ENCODE measurements at regions not wholly inside any gene's neighbourhood (a gene's known extent, or its start where the extent isn't known, plus 50 kb on each side); places are given as distances from the start of the nearest gene placed in this dataset.

DNA sequence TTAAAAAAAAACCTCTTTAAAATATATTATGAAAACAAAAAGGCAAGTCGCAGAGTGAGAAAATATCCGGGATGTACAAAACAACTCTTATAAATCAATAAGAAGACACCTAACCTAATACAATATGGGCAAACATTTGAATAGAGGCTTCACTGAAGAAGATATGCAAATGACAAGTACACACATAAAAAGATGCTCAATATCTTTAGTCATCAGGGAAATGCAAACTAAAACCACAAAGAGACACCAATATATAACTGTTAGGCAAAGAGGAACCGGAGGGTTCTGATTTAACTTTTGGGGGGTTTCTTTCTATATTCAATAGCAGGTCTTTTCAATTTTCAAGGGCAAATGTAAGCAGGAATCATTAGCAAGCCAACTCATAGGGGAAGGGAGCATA lies 480.7 kb upstream of the SPTLC3 start:
- no CpG with 5 or more reads among the region's 3 CpGs for WGBS (ENCODE audit: extremely low coverage, insufficient read length, low lambda C conversion rate)
- Histone ChIP-seq H3K27ac (ENCODE audit: insufficient read length, low read depth, low read length) (no peak overlapping the region), H3K23me2 (ENCODE audit: insufficient read length, low read depth, low read length, poor library complexity, severe bottlenecking) (no peaks in the 10 kb centered on the region), H2BK12ac (ENCODE audit: insufficient read length, low read depth, low read length) (no peak overlapping the region), H3K27me3 (ENCODE audit: insufficient read depth, low read length) (no peaks in the 10 kb centered on the region), H3K4ac (ENCODE audit: low read depth, low read length) (no peak overlapping the region), H4K8ac (replicated peaks; ENCODE audit: insufficient read length, low read depth, low read length) (no peak overlapping the region), H4K5ac (ENCODE audit: insufficient read length, low read depth, low read length) (no peak overlapping the region), H3K23ac (ENCODE audit: insufficient read length, low read depth, low read length) (no peak overlapping the region), H3T11ph (ENCODE audit: low read length) (no peak overlapping the region), H2BK20ac (ENCODE audit: low read depth, low read length, poor library complexity, severe bottlenecking) (no peak overlapping the region), H4K91ac (ENCODE audit: insufficient read length, low read depth, low read length) (no peak overlapping the region), H3K9ac (ENCODE audit: extremely low read depth, insufficient read length, low read length) (no peak overlapping the region), H2BK15ac (ENCODE audit: low read depth, low read length) (no peak overlapping the region), H3K9me3 (ENCODE audit: control insufficient read depth, low read depth, low read length) (no peaks in the 10 kb centered on the region), H2BK5ac (ENCODE audit: insufficient read length, low read length) (no peak overlapping the region), H2BK120ac (ENCODE audit: low read depth, low read length, poor library complexity, severe bottlenecking) (no peak overlapping the region), H2AK5ac (ENCODE audit: insufficient read length, low read length) (no peak overlapping the region), H3K79me2 (ENCODE audit: insufficient read depth, low read length) (no peaks in the 10 kb centered on the region), H3K56ac (ENCODE audit: insufficient read length, low read depth, low read length) (no peak overlapping the region), H3K18ac (ENCODE audit: insufficient read length, low read depth, low read length) (no peak overlapping the region), H3K79me1 (ENCODE audit: insufficient read depth, low read depth, low read length, poor library complexity, severe bottlenecking) (no peaks in the 10 kb centered on the region), H3K4me1 (ENCODE audit: insufficient read depth, low read length) (no peaks in the 10 kb centered on the region), H2AFZ (ENCODE audit: low read length) (no peak overlapping the region), H3K14ac (ENCODE audit: insufficient read depth, low read length) (no peak overlapping the region), H4K20me1 (ENCODE audit: control insufficient read depth, insufficient read depth, insufficient read length) (no peaks in the 10 kb centered on the region), H3K4me2 (ENCODE audit: insufficient read depth, insufficient read length, low read length) (no peak overlapping the region)
- DNase-seq = no peak
- Mint-ChIP-seq H3K36me3 (ENCODE audit: insufficient read depth in 1 of 3, low read depth in 3 of 3) (no peaks in the 10 kb centered on the region), H3K4me1 (no peaks in the 10 kb centered on the region), H3K4me3 (no peak overlapping the region), H3K27ac (no peak overlapping the region), H3K27me3 (ENCODE audit: low read depth) (no peaks in the 10 kb centered on the region), H3K9me3 (peaks cover 0 to 3% of the 10 kb centered on the region in 2 experiments; a peak in 3 of 5 replicates)
- TF ChIP-seq, protein P1, sequence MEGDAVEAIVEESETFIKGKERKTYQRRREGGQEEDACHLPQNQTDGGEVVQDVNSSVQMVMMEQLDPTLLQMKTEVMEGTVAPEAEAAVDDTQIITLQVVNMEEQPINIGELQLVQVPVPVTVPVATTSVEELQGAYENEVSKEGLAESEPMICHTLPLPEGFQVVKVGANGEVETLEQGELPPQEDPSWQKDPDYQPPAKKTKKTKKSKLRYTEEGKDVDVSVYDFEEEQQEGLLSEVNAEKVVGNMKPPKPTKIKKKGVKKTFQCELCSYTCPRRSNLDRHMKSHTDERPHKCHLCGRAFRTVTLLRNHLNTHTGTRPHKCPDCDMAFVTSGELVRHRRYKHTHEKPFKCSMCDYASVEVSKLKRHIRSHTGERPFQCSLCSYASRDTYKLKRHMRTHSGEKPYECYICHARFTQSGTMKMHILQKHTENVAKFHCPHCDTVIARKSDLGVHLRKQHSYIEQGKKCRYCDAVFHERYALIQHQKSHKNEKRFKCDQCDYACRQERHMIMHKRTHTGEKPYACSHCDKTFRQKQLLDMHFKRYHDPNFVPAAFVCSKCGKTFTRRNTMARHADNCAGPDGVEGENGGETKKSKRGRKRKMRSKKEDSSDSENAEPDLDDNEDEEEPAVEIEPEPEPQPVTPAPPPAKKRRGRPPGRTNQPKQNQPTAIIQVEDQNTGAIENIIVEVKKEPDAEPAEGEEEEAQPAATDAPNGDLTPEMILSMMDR (conservative IDR thresholded peaks at IDR 0.05) = no peak
